ENCODE measurements at regions not wholly inside any gene's neighbourhood (a gene's known extent, or its start where the extent isn't known, plus 50 kb on each side); places are given as distances from the start of the nearest gene placed in this dataset.

DNA sequence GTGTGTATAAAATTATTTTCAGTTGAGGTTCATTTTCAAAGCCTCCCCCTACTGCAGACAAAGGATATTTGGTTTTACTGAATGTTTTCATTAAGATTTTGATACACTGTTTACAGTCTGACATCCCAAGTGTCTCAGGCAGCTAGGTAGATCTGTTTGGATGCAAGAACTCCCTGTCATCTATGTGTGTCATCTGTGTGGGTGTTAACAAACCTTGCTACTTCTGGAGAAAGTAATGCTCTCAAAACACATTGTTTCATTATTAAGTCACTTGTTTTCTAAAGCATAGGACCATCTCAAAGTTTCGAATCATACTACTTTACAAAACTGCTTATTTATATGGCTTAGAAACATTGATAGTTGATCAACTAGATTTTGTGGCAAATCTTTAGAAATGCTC is 114.5 kb upstream of the TMEM170B start:
- no TSS peak for BruUV-seq (replicated peaks)
- intact Hi-C loops (cut with micrococcal nuclease; ENCODE audit: unreplicated experiment), result no loop called here

More for the DNA sequence above, 114.5 kb upstream of the TMEM170B start:
- ChIA-PET POLR2A (interaction anchor here (0.6 to 1.9 kb wide), 2 partner anchors 11 to 925 kb away, joined by 6 to 7 read pairs; no protein-coding TSS in a partner anchor), CTCF (interaction anchor here (1.8 kb wide), 1 partner anchor 37 kb away, joined by 4 read pairs; no protein-coding TSS in a partner anchor), RAD21 (ENCODE audit: unreplicated experiment) (interaction anchor here (1.0 to 2.1 kb wide), 3 partner anchors 19 to 80 kb away, joined by 3 to 7 read pairs (median 3); no protein-coding TSS in a partner anchor), SMC1A (ENCODE audit: uncharacterized antibody, unreplicated experiment) (interaction anchor here (1.5 to 17.4 kb wide), 9 partner anchors 9 to 72 kb away, joined by 3 to 190 read pairs (median 8); no protein-coding TSS in a partner anchor)
- Histone ChIP-seq H3K36me3 (ENCODE audit: control insufficient read depth in 2 of 2, insufficient read depth in 2 of 2, low read length in 1 of 2) (no peaks in the 10 kb centered on the region), H3K4me1 (ENCODE audit: control insufficient read depth, insufficient read depth, low read length) (peaks cover 7% of the 10 kb centered on the region), H4K20me1 (ENCODE audit: control insufficient read depth, insufficient read depth) (no peaks in the 10 kb centered on the region), H3K27me3 (replicated peaks in 1 of 2; ENCODE audit: control insufficient read depth in 2 of 2, insufficient read depth in 2 of 2, low read length in 1 of 2) (no peaks in the 10 kb centered on the region), H3K79me2 (ENCODE audit: control insufficient read depth, insufficient read depth, low read length) (no peaks in the 10 kb centered on the region), H3K27ac (ENCODE audit: control insufficient read depth, insufficient read depth) (no peak overlapping the region), H3K4me2 (ENCODE audit: control insufficient read depth, insufficient read depth) (peak overlapping the region; percentile 11; the same call in 1 of the 2 replicates), H3K9me3 (replicated peaks; ENCODE audit: control insufficient read depth, insufficient read depth, low read length) (no peaks in the 10 kb centered on the region; the same call in 2 of the 3 replicates), H2AFZ (ENCODE audit: control insufficient read depth, low read depth, low read length) (no peak overlapping the region), H3K4me3 (no peak overlapping the region), H3K9ac (ENCODE audit: control insufficient read depth, insufficient read depth, low read length) (no peak overlapping the region)
- in situ Hi-C loops (cut with MboI), result no loop called here
- DNase-seq (ENCODE audit: low read depth, low spot score) (no peak), ATAC-seq (peak; percentile 71), FAIRE-seq (peak; percentile 66)
- TF ChIP-seq WRNIP1 (IDR thresholded peaks at IDR 0.05; ENCODE audit: borderline replicate concordance, low read depth, low read length), result no peak
- TF ChIP-seq, protein P1, sequence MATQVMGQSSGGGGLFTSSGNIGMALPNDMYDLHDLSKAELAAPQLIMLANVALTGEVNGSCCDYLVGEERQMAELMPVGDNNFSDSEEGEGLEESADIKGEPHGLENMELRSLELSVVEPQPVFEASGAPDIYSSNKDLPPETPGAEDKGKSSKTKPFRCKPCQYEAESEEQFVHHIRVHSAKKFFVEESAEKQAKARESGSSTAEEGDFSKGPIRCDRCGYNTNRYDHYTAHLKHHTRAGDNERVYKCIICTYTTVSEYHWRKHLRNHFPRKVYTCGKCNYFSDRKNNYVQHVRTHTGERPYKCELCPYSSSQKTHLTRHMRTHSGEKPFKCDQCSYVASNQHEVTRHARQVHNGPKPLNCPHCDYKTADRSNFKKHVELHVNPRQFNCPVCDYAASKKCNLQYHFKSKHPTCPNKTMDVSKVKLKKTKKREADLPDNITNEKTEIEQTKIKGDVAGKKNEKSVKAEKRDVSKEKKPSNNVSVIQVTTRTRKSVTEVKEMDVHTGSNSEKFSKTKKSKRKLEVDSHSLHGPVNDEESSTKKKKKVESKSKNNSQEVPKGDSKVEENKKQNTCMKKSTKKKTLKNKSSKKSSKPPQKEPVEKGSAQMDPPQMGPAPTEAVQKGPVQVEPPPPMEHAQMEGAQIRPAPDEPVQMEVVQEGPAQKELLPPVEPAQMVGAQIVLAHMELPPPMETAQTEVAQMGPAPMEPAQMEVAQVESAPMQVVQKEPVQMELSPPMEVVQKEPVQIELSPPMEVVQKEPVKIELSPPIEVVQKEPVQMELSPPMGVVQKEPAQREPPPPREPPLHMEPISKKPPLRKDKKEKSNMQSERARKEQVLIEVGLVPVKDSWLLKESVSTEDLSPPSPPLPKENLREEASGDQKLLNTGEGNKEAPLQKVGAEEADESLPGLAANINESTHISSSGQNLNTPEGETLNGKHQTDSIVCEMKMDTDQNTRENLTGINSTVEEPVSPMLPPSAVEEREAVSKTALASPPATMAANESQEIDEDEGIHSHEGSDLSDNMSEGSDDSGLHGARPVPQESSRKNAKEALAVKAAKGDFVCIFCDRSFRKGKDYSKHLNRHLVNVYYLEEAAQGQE (IDR thresholded peaks at IDR 0.05; ENCODE audit: low read depth, low read length), result no peak
- no peak for TF ChIP-seq BRCA1 (IDR thresholded peaks at IDR 0.05; ENCODE audit: low read depth, low read length)
- 88% methylated on average over 1 of the region's 1 CpG for WGBS (ENCODE audit: insufficient coverage, insufficient replicate concordance, low lambda C conversion rate, missing lambda C conversion rate)

Measured in GM12878 (cell line).